BE2C (cell line): ENCODE measurements at regions not wholly inside any gene's neighbourhood (a gene's known extent, or its start where the extent isn't known, plus 50 kb on each side); places are given as distances from the start of the nearest gene placed in this dataset.

Experiments used
- DNase-seq: peaks from one replicate; pipeline ENCODE4 v3.0.0-alpha.2; 2020
- H3K27me3 ChIP-seq: fragments of 250-450 bp; sonication (Bioruptor Pico); 2 replicates; pipeline ENCODE4 v1.5.1; 2020; ENCODE audit warnings: mild to moderate bottlenecking
- H3K36me3 ChIP-seq: fragments of 250-450 bp; sonication (Bioruptor Pico); 2 replicates; pipeline ENCODE4 v1.5.1; 2020; ENCODE audit warnings: mild to moderate bottlenecking
- H3K4me1 ChIP-seq: fragments of 250-450 bp; sonication (Bioruptor Pico); 2 replicates; pipeline ENCODE4 v1.5.1; 2020
- H3K4me3 ChIP-seq: 2 replicates; pipeline ENCODE4 v1.5.1; 2011; ENCODE audit warnings: low read depth, low read length
- H3K9me3 ChIP-seq: fragments of 250-450 bp; sonication (Bioruptor Pico); 2 replicates; pipeline ENCODE4 v1.5.1; 2020
- TF ChIP-seq, protein P1 (sequence below): IDR thresholded peaks from 2 replicates; pipeline ENCODE4 v1.5.1; 2012; ENCODE audit warnings: mild to moderate bottlenecking, low read depth, low read length

DNA sequence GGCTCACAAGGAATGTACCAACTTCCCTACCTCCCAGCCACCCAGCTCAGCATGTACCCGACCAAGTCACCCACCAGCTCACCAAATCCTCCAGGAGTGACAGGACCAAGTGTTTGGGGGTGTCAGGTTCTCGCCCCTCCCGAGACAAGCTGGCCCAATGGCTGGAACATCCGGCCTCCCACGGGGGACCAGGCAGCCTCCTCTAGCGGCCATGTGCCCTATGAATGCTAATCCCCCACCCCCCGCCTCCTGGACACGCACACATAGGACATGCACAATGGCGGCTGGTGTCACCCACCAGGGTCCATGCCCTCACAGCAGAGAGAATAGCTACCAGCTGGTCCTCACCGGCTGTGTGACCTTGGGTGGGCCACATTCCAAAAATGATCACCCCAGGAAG lies 151.0 kb downstream of the MN1 start:
- no peaks in the 10 kb centered on the region for H3K4me1 ChIP-seq
- H3K27me3 ChIP-seq = peaks cover 4% of the 10 kb centered on the region; the same call in 1 of the 2 replicates
- no peaks in the 10 kb centered on the region for H3K9me3 ChIP-seq
- no peaks in the 10 kb centered on the region for H3K36me3 ChIP-seq
- H3K4me3 ChIP-seq = no peak overlapping the region
- TF ChIP-seq, protein P1, sequence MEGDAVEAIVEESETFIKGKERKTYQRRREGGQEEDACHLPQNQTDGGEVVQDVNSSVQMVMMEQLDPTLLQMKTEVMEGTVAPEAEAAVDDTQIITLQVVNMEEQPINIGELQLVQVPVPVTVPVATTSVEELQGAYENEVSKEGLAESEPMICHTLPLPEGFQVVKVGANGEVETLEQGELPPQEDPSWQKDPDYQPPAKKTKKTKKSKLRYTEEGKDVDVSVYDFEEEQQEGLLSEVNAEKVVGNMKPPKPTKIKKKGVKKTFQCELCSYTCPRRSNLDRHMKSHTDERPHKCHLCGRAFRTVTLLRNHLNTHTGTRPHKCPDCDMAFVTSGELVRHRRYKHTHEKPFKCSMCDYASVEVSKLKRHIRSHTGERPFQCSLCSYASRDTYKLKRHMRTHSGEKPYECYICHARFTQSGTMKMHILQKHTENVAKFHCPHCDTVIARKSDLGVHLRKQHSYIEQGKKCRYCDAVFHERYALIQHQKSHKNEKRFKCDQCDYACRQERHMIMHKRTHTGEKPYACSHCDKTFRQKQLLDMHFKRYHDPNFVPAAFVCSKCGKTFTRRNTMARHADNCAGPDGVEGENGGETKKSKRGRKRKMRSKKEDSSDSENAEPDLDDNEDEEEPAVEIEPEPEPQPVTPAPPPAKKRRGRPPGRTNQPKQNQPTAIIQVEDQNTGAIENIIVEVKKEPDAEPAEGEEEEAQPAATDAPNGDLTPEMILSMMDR = no peak
- DNase-seq = no peak

DNA sequence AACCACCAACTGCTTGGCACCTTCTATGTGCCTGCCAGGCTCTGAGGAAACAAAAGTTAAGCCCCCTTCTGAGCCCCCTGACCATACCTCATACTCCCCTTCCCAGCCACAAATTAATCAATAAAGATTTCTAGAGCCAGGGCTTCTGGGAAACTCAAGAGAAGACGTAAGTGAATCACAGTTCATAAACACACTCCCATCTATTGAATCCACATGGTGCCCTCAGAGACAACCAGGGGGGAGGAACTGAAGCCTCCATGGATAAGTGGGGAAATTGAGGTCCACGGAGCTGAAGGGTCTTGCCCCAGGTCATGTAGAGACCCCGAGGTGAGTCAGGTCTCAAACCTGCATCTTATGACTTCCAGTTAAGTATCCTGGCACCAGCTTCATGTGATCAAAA lies 150.6 kb downstream of the MN1 start:
- Histone ChIP-seq H3K27me3 (peaks cover 4% of the 10 kb centered on the region; the same call in 1 of the 2 replicates), H3K4me1 (no peaks in the 10 kb centered on the region), H3K9me3 (no peaks in the 10 kb centered on the region), H3K36me3 (no peaks in the 10 kb centered on the region), H3K4me3 (no peak overlapping the region)
- DNase-seq = no peak
- TF ChIP-seq, protein P1 = no peak

DNA sequence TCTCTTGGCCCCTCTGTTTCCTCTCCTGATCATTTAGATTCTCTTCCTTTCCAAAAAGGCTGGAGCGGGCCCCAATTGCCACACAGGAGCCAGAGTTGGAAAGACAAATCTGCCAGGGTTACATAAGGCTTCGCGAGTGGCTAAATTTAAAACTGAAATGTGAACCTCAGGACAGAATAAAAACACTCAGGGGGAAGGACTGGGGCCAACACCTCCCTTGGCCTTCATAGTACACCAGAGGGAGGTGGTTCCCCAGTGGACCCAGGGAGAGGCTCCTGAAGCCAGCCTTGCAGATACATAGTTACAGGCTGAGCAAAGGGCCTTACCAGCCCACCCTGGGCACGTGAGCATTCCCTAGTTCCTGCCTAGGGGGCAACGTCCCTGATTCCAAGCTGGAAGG lies 150.1 kb downstream of the MN1 start:
- H3K9me3 ChIP-seq = no peaks in the 10 kb centered on the region
- H3K4me1 ChIP-seq = no peaks in the 10 kb centered on the region
- no peaks in the 10 kb centered on the region for H3K36me3 ChIP-seq
- TF ChIP-seq, protein P1 = no peak
- H3K4me3 ChIP-seq = no peak overlapping the region
- H3K27me3 ChIP-seq = peaks cover 4% of the 10 kb centered on the region; the same call in 1 of the 2 replicates
- no peak for DNase-seq

DNA sequence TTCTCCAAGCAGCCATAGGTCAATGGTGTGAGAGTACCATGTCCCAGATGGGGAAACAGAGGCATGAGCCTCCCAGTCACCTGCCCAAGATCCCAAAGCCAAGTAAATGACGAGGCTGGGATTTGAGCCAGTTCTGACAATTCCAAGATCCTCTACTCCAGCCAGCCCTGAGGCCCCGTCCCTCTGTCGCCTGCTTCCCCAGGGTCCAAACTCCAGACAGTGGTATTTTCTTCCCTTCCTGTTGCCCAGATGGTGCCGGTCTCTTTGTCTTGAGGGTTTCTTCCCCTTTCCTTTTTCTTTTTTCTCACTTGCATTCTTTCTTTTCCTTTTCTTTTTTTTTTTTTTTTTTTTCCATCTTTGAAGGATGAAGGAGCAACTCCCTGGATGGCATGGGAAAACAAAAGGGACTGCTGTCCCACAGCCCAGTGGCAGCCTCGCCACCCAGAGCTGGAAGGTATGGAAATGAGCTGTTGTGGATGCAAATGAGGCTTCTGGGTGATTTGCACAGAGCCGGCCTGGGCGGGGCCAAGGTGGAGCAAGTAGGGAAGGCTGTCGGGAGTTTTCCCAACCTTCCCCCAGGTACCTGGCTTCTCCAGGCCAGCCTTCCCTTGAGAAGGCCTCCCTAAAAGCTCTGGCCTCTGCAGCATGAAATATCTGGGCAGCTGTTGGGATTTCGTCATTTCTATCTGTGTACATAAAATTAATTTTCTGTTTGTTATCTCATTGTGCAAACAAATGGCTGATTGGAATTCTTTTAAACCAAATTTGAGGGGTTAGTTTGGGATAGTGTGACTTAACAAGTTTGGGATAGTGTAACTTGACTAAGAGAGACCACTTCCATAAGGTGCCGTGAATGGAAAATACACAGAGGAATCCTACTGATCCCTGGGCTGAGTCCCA lies 146.8 kb downstream of the MN1 start:
- DNase-seq = no peak
- TF ChIP-seq, protein P1 = no peak
- no peaks in the 10 kb centered on the region for H3K36me3 ChIP-seq

DNA sequence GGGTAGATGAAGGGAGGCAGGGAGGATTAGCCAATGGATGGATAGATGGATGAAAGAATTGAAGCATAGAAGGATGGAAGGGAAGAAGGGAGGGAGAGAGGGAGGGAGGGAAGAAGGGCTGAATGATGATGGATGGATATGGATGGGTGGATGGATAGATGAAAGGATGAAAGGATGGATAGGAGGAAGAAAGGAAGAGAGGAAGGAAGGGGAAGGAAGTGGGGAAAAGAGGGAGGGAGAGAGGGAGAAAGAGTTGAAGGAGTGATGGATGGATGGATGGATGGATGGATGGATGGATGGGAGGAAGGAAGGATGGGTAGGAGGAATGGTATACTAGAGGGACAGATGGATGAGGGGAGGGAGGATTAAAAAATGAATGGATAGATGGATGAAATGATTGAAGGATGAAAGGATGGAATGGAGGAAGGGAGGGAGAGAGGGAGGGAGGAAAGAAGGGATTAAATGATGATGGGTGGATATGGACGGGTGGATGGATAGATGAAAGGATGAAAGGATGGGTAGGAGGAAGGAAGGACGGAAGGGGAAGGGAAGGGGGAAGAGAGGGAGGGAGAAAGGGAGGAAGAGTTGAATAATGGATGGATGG lies 145.9 kb downstream of the MN1 start:
- H3K4me1 ChIP-seq = no peaks in the 10 kb centered on the region
- H3K27me3 ChIP-seq = peaks cover 3% of the 10 kb centered on the region
- no peaks in the 10 kb centered on the region for H3K36me3 ChIP-seq
- TF ChIP-seq, protein P1 = no peak
- no peak for DNase-seq
- H3K9me3 ChIP-seq = no peaks in the 10 kb centered on the region
- no peak overlapping the region for H3K4me3 ChIP-seq

More for the DNA sequence above, 146.8 kb downstream of the MN1 start:
- Histone ChIP-seq H3K27me3 (peaks cover 3% of the 10 kb centered on the region), H3K9me3 (no peaks in the 10 kb centered on the region), H3K4me1 (no peaks in the 10 kb centered on the region), H3K4me3 (no peak overlapping the region)

DNA sequence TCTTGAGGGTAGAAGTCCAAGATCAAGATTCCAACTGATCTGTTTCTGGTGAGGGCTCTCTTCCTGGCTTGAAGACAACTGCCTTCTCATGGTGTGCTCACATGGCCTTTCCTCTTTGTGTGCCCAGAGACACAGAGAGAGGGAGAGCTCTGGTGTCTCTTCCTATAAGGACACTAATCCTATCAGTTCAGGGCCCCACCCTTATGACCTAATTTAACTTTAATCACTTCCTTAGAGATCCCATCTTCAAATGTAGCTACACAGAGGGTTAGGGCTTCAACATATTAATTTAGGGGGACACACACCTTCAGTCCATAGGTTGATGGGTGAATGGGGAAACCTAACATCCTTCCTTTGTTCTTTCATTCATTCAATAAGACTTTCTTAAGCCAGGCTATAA lies 144.6 kb downstream of the MN1 start:
- Histone ChIP-seq H3K9me3 (no peaks in the 10 kb centered on the region), H3K4me3 (no peak overlapping the region), H3K27me3 (peaks cover 3% of the 10 kb centered on the region; the same call in 1 of the 2 replicates), H3K4me1 (no peaks in the 10 kb centered on the region), H3K36me3 (no peaks in the 10 kb centered on the region)
- TF ChIP-seq, protein P1 = no peak
- DNase-seq = no peak
